GM10266 (cell line): ENCODE measurements at regions not wholly inside any gene's neighbourhood (a gene's known extent, or its start where the extent isn't known, plus 50 kb on each side); places are given as distances from the start of the nearest gene placed in this dataset.

Source experiments
- DNase-seq: peaks from one replicate; pipeline ENCODE4 v3.0.0; 2012; ENCODE audit errors: extremely low spot score
- CTCF ChIP-seq: IDR thresholded peaks from 2 replicates; pipeline ENCODE4 v1.5.1; 2012; ENCODE audit warnings: mild to moderate bottlenecking, low read depth; ENCODE audit not compliant: control insufficient read depth, insufficient read depth; ENCODE audit errors: missing control alignments

DNA sequence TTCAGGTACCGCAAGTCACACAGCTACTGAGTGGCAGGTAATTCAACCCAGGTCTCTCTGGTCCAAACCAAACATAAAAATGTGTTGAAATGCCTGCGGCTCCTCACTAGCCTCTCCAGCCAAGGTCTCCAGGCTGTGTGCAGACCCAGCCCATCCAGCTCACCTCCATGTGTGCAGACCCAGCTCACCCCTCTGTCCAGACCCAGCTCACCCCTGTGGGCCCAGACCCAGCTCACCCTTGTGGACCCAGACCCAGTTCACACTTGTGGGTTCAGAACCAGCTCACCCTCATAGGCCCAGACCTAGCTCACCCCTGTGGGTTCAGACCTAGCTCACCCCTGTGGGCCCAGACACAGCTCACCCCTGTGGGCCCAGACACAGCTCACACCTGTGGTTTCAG lies 188.0 kb upstream of the ADCY2 start:
- TF ChIP-seq CTCF: no peak
- no peak for DNase-seq

- TF ChIP-seq CTCF: no peak
- DNase-seq: no peak
These were observed 187.0 kb upstream of the ADCY2 start for GRCh38 chr5:7208938-7209337.

GRCh38 chr5:7209658-7210057 lies 186.3 kb upstream of the ADCY2 start:
- no peak for TF ChIP-seq CTCF
- DNase-seq: no peak

- no peak for TF ChIP-seq CTCF
- DNase-seq: no peak
These were observed 185.4 kb upstream of the ADCY2 start for GRCh38 chr5:7210549-7210948.

DNA sequence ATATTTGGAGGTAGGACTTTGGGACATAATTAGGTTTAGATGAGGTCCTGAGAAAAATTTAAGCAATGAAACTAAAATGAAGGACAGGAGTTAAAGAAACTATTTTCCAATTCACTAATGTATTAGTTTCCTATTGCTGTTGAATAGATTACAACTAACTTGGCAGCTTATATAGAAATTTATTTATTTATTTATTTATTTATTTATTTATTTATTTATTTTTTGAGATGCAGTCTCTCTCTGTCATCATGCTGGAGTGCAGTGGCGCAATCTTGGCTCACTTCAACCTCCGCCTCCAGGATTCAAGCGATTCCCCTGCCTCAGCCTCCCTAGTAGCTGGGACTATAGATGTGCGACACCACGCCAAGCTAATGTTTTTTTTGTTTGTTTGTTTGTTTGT lies 182.4 kb upstream of the ADCY2 start:
- no peak for TF ChIP-seq CTCF
- no peak for DNase-seq

GRCh38 chr5:7214906-7215416 lies 181.0 kb upstream of the ADCY2 start:
- no peak for DNase-seq
- no peak for TF ChIP-seq CTCF

- DNase-seq: no peak
- no peak for TF ChIP-seq CTCF
These were observed 177.8 kb upstream of the ADCY2 start for GRCh38 chr5:7218141-7218540.
